GM12864 (cell line): ENCODE measurements at regions not wholly inside any gene's neighbourhood (a gene's known extent, or its start where the extent isn't known, plus 50 kb on each side); places are given as distances from the start of the nearest gene placed in this dataset.
"Not testable (repeated sequence)": the region's sequence is repeated elsewhere in the genome, so short reads cannot be mapped to it uniquely, and the experiment has no call there.

ENCODE experiments used
- DNase-seq: peaks from one replicate; pipeline ENCODE4 v3.0.0-alpha.2; 2011; ENCODE audit warnings: low read depth
- H3K4me3 ChIP-seq: 2 replicates; pipeline ENCODE4 v1.5.1; 2011; ENCODE audit warnings: mild to moderate bottlenecking, low read depth, low read length, control low read depth
- TF ChIP-seq, protein P1 (sequence below): IDR thresholded peaks from 2 replicates; pipeline ENCODE4 v1.5.1; 2011; ENCODE audit warnings: low read depth, mild to moderate bottlenecking, moderate library complexity, low read length, control low read depth, inconsistent platforms; ENCODE audit errors: missing control alignments

DNA sequence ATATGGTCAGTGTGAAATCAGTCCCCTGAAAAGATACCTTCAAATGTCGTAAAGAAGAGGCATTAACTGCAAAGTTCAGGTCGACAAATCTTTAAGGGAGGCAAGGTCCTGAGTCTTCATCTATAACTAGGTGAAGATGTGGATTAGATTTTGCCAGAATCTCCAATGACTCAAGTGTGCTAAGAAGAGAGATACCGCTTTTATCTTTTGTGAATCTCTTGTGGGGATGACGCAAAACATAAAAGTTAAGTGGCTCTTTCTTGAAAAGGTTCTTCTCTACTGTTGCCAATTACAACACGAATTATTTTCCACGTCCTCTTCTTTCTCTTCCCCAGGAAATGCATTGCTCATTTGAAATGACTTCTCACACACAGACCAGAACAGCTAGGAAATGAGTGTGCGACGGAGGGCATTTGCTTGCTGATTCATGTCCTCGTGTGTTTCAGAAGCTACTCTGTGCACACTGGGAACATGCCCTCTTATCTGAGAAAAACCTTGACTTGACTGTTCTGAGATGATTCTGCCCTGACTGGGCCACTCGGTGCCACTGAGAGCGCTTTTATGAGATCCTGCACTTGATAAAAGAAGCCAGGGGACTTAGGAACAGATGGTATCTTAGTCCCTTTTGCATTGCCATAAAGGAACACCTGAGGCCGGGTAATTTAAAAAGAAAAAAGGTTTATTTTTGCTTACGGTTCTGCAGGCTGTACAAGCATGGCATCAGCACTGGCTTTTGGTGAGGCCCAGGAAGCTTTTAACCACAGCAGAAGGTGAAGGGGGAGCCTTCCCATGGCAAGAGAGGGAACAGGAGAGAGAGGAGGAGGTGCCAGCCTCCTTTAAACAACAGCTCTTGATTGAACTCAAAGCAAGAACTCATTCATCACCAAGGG is 169.5 kb upstream of the PFKP start:
- TF ChIP-seq, protein P1, sequence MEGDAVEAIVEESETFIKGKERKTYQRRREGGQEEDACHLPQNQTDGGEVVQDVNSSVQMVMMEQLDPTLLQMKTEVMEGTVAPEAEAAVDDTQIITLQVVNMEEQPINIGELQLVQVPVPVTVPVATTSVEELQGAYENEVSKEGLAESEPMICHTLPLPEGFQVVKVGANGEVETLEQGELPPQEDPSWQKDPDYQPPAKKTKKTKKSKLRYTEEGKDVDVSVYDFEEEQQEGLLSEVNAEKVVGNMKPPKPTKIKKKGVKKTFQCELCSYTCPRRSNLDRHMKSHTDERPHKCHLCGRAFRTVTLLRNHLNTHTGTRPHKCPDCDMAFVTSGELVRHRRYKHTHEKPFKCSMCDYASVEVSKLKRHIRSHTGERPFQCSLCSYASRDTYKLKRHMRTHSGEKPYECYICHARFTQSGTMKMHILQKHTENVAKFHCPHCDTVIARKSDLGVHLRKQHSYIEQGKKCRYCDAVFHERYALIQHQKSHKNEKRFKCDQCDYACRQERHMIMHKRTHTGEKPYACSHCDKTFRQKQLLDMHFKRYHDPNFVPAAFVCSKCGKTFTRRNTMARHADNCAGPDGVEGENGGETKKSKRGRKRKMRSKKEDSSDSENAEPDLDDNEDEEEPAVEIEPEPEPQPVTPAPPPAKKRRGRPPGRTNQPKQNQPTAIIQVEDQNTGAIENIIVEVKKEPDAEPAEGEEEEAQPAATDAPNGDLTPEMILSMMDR: no peak
- DNase-seq: no peak
- no peak overlapping the region for H3K4me3 ChIP-seq

DNA sequence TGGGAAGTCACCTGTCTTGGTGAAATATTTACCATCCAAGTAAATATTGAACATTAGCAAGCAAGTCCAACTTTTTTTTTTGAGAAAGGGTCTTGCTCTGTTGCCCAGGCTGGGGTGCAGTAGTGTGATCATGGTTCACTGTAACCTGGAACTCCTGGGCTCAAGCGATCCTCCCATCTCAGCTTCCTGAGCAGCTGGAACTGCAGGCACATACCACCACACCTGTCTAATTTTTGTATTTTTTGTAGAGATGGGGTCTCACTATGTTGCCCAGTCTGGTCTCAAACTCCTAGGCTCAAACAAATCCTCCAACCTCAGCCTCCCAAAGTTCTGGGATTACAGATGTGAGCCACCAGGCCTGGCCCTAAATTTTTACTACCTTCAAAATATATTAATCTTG is 171.0 kb upstream of the PFKP start:
- not testable (repeated sequence) for DNase-seq, H3K4me3 ChIP-seq

DNA sequence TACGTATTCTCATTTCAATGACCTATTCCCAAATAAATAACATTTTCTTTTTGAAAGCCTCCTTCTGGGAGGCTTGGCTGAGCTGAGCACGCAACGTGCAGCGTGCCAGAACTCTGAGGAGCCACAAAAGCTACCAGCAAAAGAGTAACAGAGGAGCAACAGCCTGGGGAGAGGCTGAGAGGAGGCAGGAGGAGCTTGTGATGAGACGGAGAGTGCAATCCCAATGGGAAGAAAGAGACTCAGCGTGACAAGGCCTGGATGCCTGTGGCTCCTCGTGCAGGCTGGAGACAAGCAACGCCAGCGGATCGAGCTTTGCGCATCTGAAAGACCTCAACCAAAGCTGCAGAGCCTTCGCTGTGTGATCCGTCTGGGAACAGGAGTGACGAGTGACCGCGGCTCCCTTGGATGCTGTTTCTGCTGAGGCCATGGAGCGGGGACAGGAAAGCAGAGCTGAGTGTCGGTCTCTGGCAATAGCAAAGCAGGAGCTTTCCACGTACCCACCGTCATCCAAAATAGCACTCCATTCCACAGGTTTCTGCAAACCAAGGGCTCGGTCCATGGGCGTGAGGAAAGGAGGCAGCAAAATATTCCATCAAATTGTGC is 171.7 kb upstream of the PFKP start:
- DNase-seq: no peak
- H3K4me3 ChIP-seq: no peak overlapping the region
- TF ChIP-seq, protein P1: no peak

DNA sequence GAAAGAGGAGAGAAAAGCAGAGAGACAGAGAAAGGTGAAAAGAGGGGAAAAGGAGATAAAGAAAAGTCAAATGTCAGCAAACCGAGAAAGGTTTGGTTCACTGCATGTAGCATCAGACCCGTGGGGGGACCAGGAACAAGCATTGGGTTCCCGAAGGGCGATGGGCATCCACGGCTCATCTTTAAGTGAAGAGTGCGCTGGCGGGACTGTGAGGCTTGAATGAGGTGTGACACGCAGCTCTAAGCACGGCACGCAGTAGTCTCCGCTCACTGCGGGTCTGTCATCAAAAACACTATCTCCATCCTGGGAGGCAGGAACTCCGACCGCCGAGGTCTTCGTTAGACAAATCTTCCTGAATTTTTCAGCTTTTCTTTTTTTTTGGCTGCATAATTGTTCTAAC is 173.4 kb upstream of the PFKP start:
- TF ChIP-seq, protein P1: no peak
- no peak overlapping the region for H3K4me3 ChIP-seq
- no peak for DNase-seq

DNA sequence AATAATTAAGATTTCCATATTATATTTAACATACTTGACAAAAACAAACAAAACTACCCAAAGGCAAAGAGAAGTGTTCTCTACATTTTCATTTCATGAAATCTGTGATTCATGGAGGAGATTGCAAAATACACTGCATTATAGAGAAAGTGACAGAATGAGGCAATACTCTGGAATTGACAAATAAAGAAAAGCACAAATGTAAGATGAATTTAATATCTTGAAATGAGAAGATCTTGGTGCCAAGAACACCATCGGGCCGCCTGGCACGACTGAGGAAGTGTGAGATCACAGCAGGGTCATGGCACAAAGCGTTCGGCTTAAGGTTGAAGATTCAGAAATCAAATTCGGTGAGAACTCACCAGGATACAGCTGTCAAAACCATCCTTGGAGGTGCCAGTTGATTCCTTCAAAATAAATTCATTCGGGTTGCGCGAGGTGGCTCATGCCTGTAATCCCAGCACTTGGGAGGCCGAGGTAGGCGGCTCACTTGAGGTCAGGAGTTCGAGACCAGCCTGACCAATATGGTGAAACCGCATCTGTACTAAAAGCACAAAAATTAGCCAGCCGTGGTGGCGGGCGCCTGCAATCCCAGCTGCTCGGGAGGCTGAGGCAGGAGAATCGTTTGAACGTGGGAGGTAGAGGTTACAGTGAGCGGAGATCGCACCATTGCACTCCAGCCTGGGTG is 174.0 kb upstream of the PFKP start:
- TF ChIP-seq, protein P1: no peak
- no peak for DNase-seq
- no peak overlapping the region for H3K4me3 ChIP-seq

DNA sequence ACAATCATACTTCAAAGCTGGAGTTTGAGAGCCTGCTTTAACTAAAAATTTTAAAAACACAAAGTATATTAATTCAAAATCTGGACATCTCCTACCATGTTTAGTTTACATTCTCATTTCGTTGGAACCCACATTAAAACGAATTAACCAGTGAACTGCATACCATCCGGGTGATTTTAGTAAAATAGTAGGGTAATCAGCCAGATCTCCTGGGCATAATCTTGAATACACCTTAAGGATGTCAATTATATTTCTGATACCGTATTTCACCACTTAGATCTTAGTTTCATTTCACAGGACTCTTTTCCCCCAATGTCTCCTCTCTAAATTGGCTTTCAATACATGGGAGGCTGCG is 175.6 kb upstream of the PFKP start:
- DNase-seq: no peak
- TF ChIP-seq, protein P1: no peak
- no peak overlapping the region for H3K4me3 ChIP-seq

DNA sequence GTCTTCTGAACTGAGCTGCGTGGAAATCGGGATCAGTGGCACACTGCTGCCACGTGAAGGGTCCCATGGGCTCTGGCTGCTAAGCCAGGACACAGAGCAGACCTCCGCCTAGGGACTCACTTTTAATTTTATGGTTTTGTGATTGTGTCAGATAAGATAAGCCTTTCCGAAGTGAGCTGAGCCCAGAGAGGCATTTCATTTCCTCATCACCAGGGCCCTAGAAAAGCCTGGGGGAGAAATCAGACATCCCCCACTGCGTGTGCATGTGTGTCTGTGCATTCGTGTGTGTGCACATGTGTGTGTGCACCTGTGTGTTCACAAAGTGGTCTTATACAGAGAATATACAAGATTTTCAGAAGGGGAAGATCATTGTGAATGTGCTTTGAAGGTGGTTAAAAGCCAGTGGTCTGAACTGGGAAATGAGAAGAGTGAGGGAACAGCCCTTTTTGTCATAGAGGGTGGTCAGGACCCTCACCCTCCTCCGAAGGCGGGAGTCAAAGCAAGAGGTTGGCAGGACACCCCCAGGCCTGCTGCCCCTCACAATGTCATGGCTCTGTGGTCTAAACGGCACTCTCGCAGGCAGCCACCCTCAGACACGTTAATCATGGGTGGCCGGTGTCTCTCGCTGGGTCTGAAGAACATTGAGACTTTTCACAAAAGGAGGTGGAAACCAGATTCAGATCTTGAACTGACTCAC is 176.1 kb upstream of the PFKP start:
- TF ChIP-seq, protein P1: no peak
- DNase-seq: no peak
- H3K4me3 ChIP-seq: no peak overlapping the region
